Endothelial cell of umbilical vein (primary cell): ENCODE measurements at regions not wholly inside any gene's neighbourhood (a gene's known extent, or its start where the extent isn't known, plus 50 kb on each side); places are given as distances from the start of the nearest gene placed in this dataset.
"Not testable (repeated sequence)": the region's sequence is repeated elsewhere in the genome, so short reads cannot be mapped to it uniquely, and the experiment has no call there.

ENCODE experiments used
- BruUV-seq: library from RNA; stranded (reverse); fragments of 400-500 nt; replicated peaks from 2 replicates; lab custom pipeline; 2021; lab: Mats Ljungman, UMichigan
- CTCF ChIA-PET: fragments of 300-600, 350-600 bp; sonication (Branson Sonifier 250); formaldehyde crosslinking; loops from one replicate; lab custom pipeline; 2021; ENCODE audit warnings: antibody characterized with exemption, inconsistent platforms; lab: Charles Lee
- POLR2A ChIA-PET: fragments of 300-600, 350-600 bp; sonication (Branson Sonifier 250); formaldehyde crosslinking; loops from one replicate; lab custom pipeline; 2021; ENCODE audit warnings: antibody characterized with exemption, inconsistent platforms; lab: Charles Lee
- DNase-seq: peaks from one replicate; pipeline ENCODE4 v3.0.0-alpha.2; 2011; ENCODE audit warnings: low read depth, low spot score
- FAIRE-seq: peaks from 2 replicates; lab custom pipeline; 2011; peaks lifted over from hg19 to GRCh38; lab: Jason Lieb, UNC
- H2AFZ ChIP-seq: 2 replicates; pipeline ENCODE4 v1.6.0; 2012; ENCODE audit warnings: low read depth, low read length, control low read depth, inconsistent platforms
- H3K27ac ChIP-seq: 2 replicates; pipeline ENCODE4 v1.5.1; 2011; ENCODE audit warnings: low read depth, mild to moderate bottlenecking, control low read depth, low read length, moderate library complexity; ENCODE audit not compliant: insufficient read depth
- H3K27me3 ChIP-seq, 2 experiments: 2 replicates each; pipeline versions ENCODE4 v1.6.0 to v1.6.1; 2011; ENCODE audit warnings: low read length in 2 of 2, mixed read lengths in 1 of 2; ENCODE audit not compliant: control insufficient read depth in 2 of 2, insufficient read depth in 2 of 2
- H3K36me3 ChIP-seq, 2 experiments: 2 replicates in 1 of 2; 3 replicates in 1 of 2; pipeline ENCODE4 v1.5.1; 2011; ENCODE audit warnings: low read length in 2 of 2, mild to moderate bottlenecking in 1 of 2, moderate library complexity in 1 of 2; ENCODE audit not compliant: control insufficient read depth in 2 of 2, insufficient read depth in 2 of 2; ENCODE audit errors: extremely low read depth in 1 of 2
- H3K4me1 ChIP-seq: 3 replicates; pipeline ENCODE4 v1.5.1; 2011; ENCODE audit warnings: mild to moderate bottlenecking, low read length; ENCODE audit not compliant: control insufficient read depth, insufficient read depth; ENCODE audit errors: extremely low read depth
- H3K4me2 ChIP-seq: 2 replicates; pipeline ENCODE4 v1.6.1; 2011; ENCODE audit warnings: low read length, control low read depth, mixed read lengths; ENCODE audit not compliant: insufficient read depth
- H3K4me3 ChIP-seq, 3 experiments: fragments of 200-600 bp in 1 of 3; sonication (generic), shearing (Covaris generic) in 1 of 3; replicated peaks in 1 of 3; 2 replicates each; pipeline ENCODE4 v1.5.1; 2011 to 2016; ENCODE audit warnings: control low read depth in 3 of 3, low read length in 3 of 3, mild to moderate bottlenecking in 2 of 3, inconsistent platforms in 1 of 3, low read depth in 1 of 3, moderate library complexity in 1 of 3; ENCODE audit not compliant: insufficient read depth in 1 of 3
- H3K79me2 ChIP-seq: 2 replicates; pipeline ENCODE4 v1.6.0; 2012; ENCODE audit warnings: low read length, inconsistent platforms; ENCODE audit not compliant: control insufficient read depth, insufficient read depth
- H3K9ac ChIP-seq: replicated peaks from 2 replicates; pipeline ENCODE3; 2011; ENCODE audit warnings: low read length, control low read depth; ENCODE audit not compliant: insufficient read depth; ENCODE audit errors: extremely low read depth
- H3K9me1 ChIP-seq: replicated peaks from 3 replicates; pipeline ENCODE4 v1.6.0; 2011; ENCODE audit warnings: mild to moderate bottlenecking, low read length; ENCODE audit not compliant: control insufficient read depth, insufficient read depth; ENCODE audit errors: extremely low read depth
- H3K9me3 ChIP-seq: replicated peaks from 2 replicates; pipeline ENCODE4 v1.5.1; 2012; ENCODE audit warnings: low read length, inconsistent platforms; ENCODE audit not compliant: control insufficient read depth, insufficient read depth
- H4K20me1 ChIP-seq: replicated peaks from 2 replicates; pipeline ENCODE3; 2011; ENCODE audit warnings: mild to moderate bottlenecking, low read length; ENCODE audit not compliant: control insufficient read depth, insufficient read depth; ENCODE audit errors: extremely low read depth
- CTCF ChIP-seq, 2 donors: IDR thresholded peaks; 1 replicate in 1 of 2; 2 replicates in 1 of 2; pipeline ENCODE4 v1.5.1; 2011; ENCODE audit warnings: low read length in 2 of 2, mild to moderate bottlenecking in 2 of 2, moderate library complexity in 2 of 2, control low read depth in 1 of 2, inconsistent platforms in 1 of 2, low read depth in 1 of 2; ENCODE audit not compliant: insufficient read depth in 1 of 2; ENCODE audit errors: extremely low read depth in 1 of 2
- EZH2 ChIP-seq: IDR thresholded peaks from 2 replicates; pipeline ENCODE4 v1.6.1; 2012; ENCODE audit warnings: borderline replicate concordance, low read depth, mild to moderate bottlenecking, moderate library complexity, low read length, inconsistent platforms; ENCODE audit not compliant: severe bottlenecking
- FOS ChIP-seq: IDR thresholded peaks from 2 replicates; pipeline ENCODE4 v1.6.1; 2011; ENCODE audit warnings: mild to moderate bottlenecking, low read length, moderate library complexity, borderline replicate concordance; ENCODE audit not compliant: insufficient read depth
- GATA2 ChIP-seq: IDR thresholded peaks from 2 replicates; pipeline ENCODE4 v1.7.0; 2011; ENCODE audit warnings: low read depth, mild to moderate bottlenecking, moderate library complexity, mixed read lengths, low read length; ENCODE audit not compliant: insufficient read length, insufficient read depth
- JUN ChIP-seq: IDR thresholded peaks from 2 replicates; pipeline ENCODE4 v1.6.1; 2011; ENCODE audit warnings: borderline replicate concordance, low read depth; ENCODE audit not compliant: insufficient read length, insufficient read depth
- MAX ChIP-seq: IDR thresholded peaks from 2 replicates; pipeline ENCODE4 v1.6.1; 2011; ENCODE audit not compliant: insufficient read depth, insufficient read length
- MYC ChIP-seq: IDR thresholded peaks from one replicate; pipeline ENCODE4 v1.6.1; 2011; ENCODE audit warnings: mild to moderate bottlenecking, low read depth, low read length
- POLR2A ChIP-seq: IDR thresholded peaks from 2 replicates; pipeline ENCODE4 v1.6.1; 2012; ENCODE audit warnings: low read depth, mild to moderate bottlenecking, control low read depth, low read length
- POLR2AphosphoS5 ChIP-seq: IDR thresholded peaks from 2 replicates; pipeline ENCODE4 v1.6.1; 2012; ENCODE audit warnings: low read depth, mild to moderate bottlenecking, control low read depth, low read length, moderate library complexity; ENCODE audit not compliant: insufficient read depth
- dilution Hi-C: fragments of 300-500 bp; cut with MboI; formaldehyde crosslinking; loops from one replicate; pipeline ENCODE4 v1.15.0; 2019; ENCODE audit warnings: low sequenced_read_pairs; ENCODE audit not compliant: extremely low pct_ligation_motif_present
- intact Hi-C: fragments of 100-400 bp; cut with micrococcal nuclease; formaldehyde crosslinking; loops from one replicate; pipeline ENCODE4 v1.10.0; 2022

- Histone ChIP-seq H3K27me3 (no peaks in the 10 kb centered on the region), H3K36me3 (no peaks in the 10 kb centered on the region), H3K27ac (no peak overlapping the region), H2AFZ (no peak overlapping the region), H4K20me1 (no peaks in the 10 kb centered on the region), H3K4me2 (no peak overlapping the region), H3K79me2 (no peaks in the 10 kb centered on the region), H3K4me1 (no peaks in the 10 kb centered on the region), H3K9me1 (no peaks in the 10 kb centered on the region), H3K9ac (no peak overlapping the region), H3K9me3 (no peaks in the 10 kb centered on the region), H3K4me3 (no peak overlapping the region)
- intact Hi-C loops (no loop called here), dilution Hi-C loops (no loop called here)
- POLR2A ChIA-PET = no interaction called here
- TF ChIP-seq FOS (no peak), POLR2A (no peak), JUN (no peak), EZH2 (no peak), POLR2AphosphoS5 (no peak), MYC (no peak), CTCF (IDR thresholded peaks at IDR 0.05; ENCODE audit: extremely low read depth in 1 of 2, insufficient read depth in 1 of 2, low read depth in 1 of 2, low read length in 2 of 2) (no peak), GATA2 (no peak), MAX (no peak)
- FAIRE-seq (no peak), DNase-seq (no peak)
- CTCF ChIA-PET = no interaction called here
- no TSS peak for BruUV-seq
Observed at GRCh38 chr9:117839862-117840261, 135.7 kb downstream of the TLR4 start.

- H3K27me3 ChIP-seq, H3K4me1 ChIP-seq, H2AFZ ChIP-seq, dilution Hi-C loops, CTCF ChIA-PET, DNase-seq, H3K36me3 ChIP-seq, POLR2A ChIA-PET, H3K4me3 ChIP-seq, BruUV-seq, intact Hi-C loops, H3K4me2 ChIP-seq, FAIRE-seq, H3K9me1 ChIP-seq, H3K9ac ChIP-seq, H4K20me1 ChIP-seq, H3K79me2 ChIP-seq, H3K9me3 ChIP-seq, H3K27ac ChIP-seq: not testable (repeated sequence)
Observed at GRCh38 chr9:117851836-117852461, 147.7 kb downstream of the TLR4 start.
